ENCODE measurements at regions not wholly inside any gene's neighbourhood (a gene's known extent, or its start where the extent isn't known, plus 50 kb on each side); places are given as distances from the start of the nearest gene placed in this dataset.

- no peak for DNase-seq (ENCODE audit: low read depth in 1 of 2, low spot score in 2 of 2)
- H2BK5ac ChIP-seq (ENCODE audit: low read depth, low read length): no peak overlapping the region
- TF ChIP-seq GTF2F1 (IDR thresholded peaks at IDR 0.05; ENCODE audit: borderline replicate concordance, low read depth, low read length) (no peak), POLR2AphosphoS5 (IDR thresholded peaks at IDR 0.05; ENCODE audit: low read depth, low read length) (no peak), PHF8 (conservative IDR thresholded peaks at IDR 0.05; ENCODE audit: low read depth, low read length) (no peak), SUZ12 (IDR thresholded peaks at IDR 0.05; ENCODE audit: low read length) (no peak), RAD21 (IDR thresholded peaks at IDR 0.05 in 1 of 2, conservative IDR thresholded peaks at IDR 0.05 in 1 of 2; ENCODE audit: low read depth in 2 of 2, low read length in 2 of 2) (no peak), CEBPB (IDR thresholded peaks at IDR 0.05; ENCODE audit: low read depth, low read length) (no peak), CHD2 (IDR thresholded peaks at IDR 0.05; ENCODE audit: low read length) (no peak), RNF2 (IDR thresholded peaks at IDR 0.05; ENCODE audit: borderline replicate concordance, low read depth, low read length, missing control alignments, poor library complexity, severe bottlenecking) (no peak), MAX (IDR thresholded peaks at IDR 0.05) (no peak), JUN (IDR thresholded peaks at IDR 0.05; ENCODE audit: low read depth, low read length) (no peak), CTCF (IDR thresholded peaks at IDR 0.05; ENCODE audit: control extremely low read depth in 1 of 3, insufficient read depth in 1 of 3, low read depth in 1 of 3, low read length in 3 of 3) (no peak), POU5F1 (IDR thresholded peaks at IDR 0.05; ENCODE audit: low read depth, low read length) (no peak)
These were observed 430.0 kb upstream of the FAM98A start for GRCh38 chr2:34029073-34029472.

More at GRCh38 chr2:34029073-34029472, 430.0 kb upstream of the FAM98A start:
- Histone ChIP-seq H2AK5ac (ENCODE audit: low read depth, low read length) (no peak overlapping the region), H3K9me3 (ENCODE audit: insufficient read depth in 2 of 2, low read depth in 1 of 2, low read length in 1 of 2) (no peaks in the 10 kb centered on the region), H3K27ac (ENCODE audit: low read depth, low read length) (no peak overlapping the region), H2BK20ac (ENCODE audit: low read length) (no peak overlapping the region), H3K79me1 (ENCODE audit: low read depth, low read length) (no peaks in the 10 kb centered on the region), H3K4me1 (replicated peaks in 1 of 4; ENCODE audit: control insufficient read depth in 3 of 4, insufficient read depth in 4 of 4, low read length in 3 of 4) (no peaks in the 10 kb centered on the region), H3K4me2 (ENCODE audit: insufficient read depth in 1 of 2, low read depth in 2 of 2, low read length in 2 of 2) (no peak overlapping the region), H3K56ac (replicated peaks; ENCODE audit: insufficient read length, low read depth, low read length) (no peak overlapping the region), H3K18ac (ENCODE audit: extremely low read depth, low read length) (no peak overlapping the region), H2BK12ac (ENCODE audit: low read depth, low read length) (no peak overlapping the region), H2AFZ (ENCODE audit: low read length) (no peak overlapping the region), H2BK15ac (ENCODE audit: low read length) (no peak overlapping the region), H3K4ac (replicated peaks; ENCODE audit: insufficient read length, low read depth, low read length) (no peak overlapping the region), H2BK120ac (replicated peaks; ENCODE audit: low read depth, low read length) (no peak overlapping the region), H4K91ac (replicated peaks; ENCODE audit: insufficient read length, low read length) (no peak overlapping the region), H3K36me3 (ENCODE audit: control insufficient read depth in 2 of 4, insufficient read depth in 4 of 4, low read length in 3 of 4) (no peaks in the 10 kb centered on the region), H4K8ac (ENCODE audit: extremely low read depth, insufficient read depth, low read length) (no peak overlapping the region), H3K4me3 (ENCODE audit: extremely low read depth in 1 of 4, insufficient read depth in 2 of 4, low read depth in 3 of 4, low read length in 4 of 4) (no peak overlapping the region), H3K9ac (replicated peaks in 1 of 4; ENCODE audit: extremely low read depth in 1 of 4, low read depth in 3 of 4, low read length in 3 of 4) (no peak overlapping the region), H3K23me2 (ENCODE audit: low read depth, low read length) (no peaks in the 10 kb centered on the region), H3K27me3 (replicated peaks in 1 of 4; ENCODE audit: control insufficient read depth in 3 of 4, extremely low read depth in 1 of 4, insufficient read depth in 3 of 4, low read length in 3 of 4) (no peaks in the 10 kb centered on the region), H3K23ac (ENCODE audit: insufficient read length) (no peak overlapping the region), H3K14ac (ENCODE audit: insufficient read length) (no peak overlapping the region), H4K20me1 (replicated peaks in 1 of 2; ENCODE audit: control insufficient read depth in 1 of 2, insufficient read depth in 2 of 2, low read length in 2 of 2) (no peaks in the 10 kb centered on the region), H4K5ac (ENCODE audit: insufficient read length, low read depth, low read length) (no peak overlapping the region), H3K79me2 (ENCODE audit: control insufficient read depth in 1 of 2, insufficient read depth in 2 of 2, low read length in 2 of 2) (no peaks in the 10 kb centered on the region)
- POLR2A ChIA-PET (ENCODE audit: partially characterized antibody): no interaction called here
- WGBS, 2 experiments (ENCODE audit: extremely low coverage in 1 of 2, insufficient coverage in 1 of 2, insufficient read length in 1 of 2, insufficient replicate concordance in 2 of 2, low coverage in 1 of 2, low lambda C conversion rate in 2 of 2, missing lambda C conversion rate in 1 of 2): 92% methylated on average over 3 of the region's 3 CpGs; no CpG with 5 or more reads in 1 of the 2 experiments
- CTCF ChIA-PET (ENCODE audit: partially characterized antibody): interaction anchor here (0.7 kb wide), 1 partner anchor 323 kb away, joined by 3 read pairs; no protein-coding TSS in a partner anchor
- FAIRE-seq: no peak

All from H1 (cell line).